ENCODE measurements at regions not wholly inside any gene's neighbourhood (a gene's known extent, or its start where the extent isn't known, plus 50 kb on each side); places are given as distances from the start of the nearest gene placed in this dataset.
"Not testable (repeated sequence)": the region's sequence is repeated elsewhere in the genome, so short reads cannot be mapped to it uniquely, and the experiment has no call there.

- Mint-ChIP-seq H3K9me3 (peaks cover 7 to 22% (median 12%) of the 10 kb centered on the region in 7 donors), H3K27me3 (ENCODE audit: low read depth in 3 of 3) (peaks cover 0 to 1% (median 0%) of the 10 kb centered on the region in 3 donors), H3K27ac (no peak overlapping the region), H3K4me3 (no peak overlapping the region), H3K4me1 (no peaks in the 10 kb centered on the region), H3K36me3 (no peaks in the 10 kb centered on the region)
- peaks cover 11 to 23% of the 10 kb centered on the region in 2 donors for H3K9me3 ChIP-seq (replicated peaks in 1 of 2; ENCODE audit: control insufficient read depth in 1 of 2, insufficient read depth in 1 of 2, low read length in 2 of 2)
- no peak overlapping the region for H3K4me2 ChIP-seq (replicated peaks; ENCODE audit: extremely low read depth, low read length, poor library complexity, severe bottlenecking)
- H4K20me1 ChIP-seq (ENCODE audit: insufficient read depth, low read length), result no peaks in the 10 kb centered on the region
- H3K36me3 ChIP-seq (replicated peaks in 1 of 2; ENCODE audit: control insufficient read depth in 1 of 2, insufficient read depth in 2 of 2, low read length in 2 of 2), result no peaks in the 10 kb centered on the region
- no peaks in the 10 kb centered on the region for H3K27me3 ChIP-seq (ENCODE audit: control insufficient read depth in 2 of 2, insufficient read depth in 2 of 2, low read length in 2 of 2)
- no peak overlapping the region for H3K4me3 ChIP-seq (replicated peaks in 1 of 3; ENCODE audit: low read depth in 2 of 3, low read length in 3 of 3)
- H3K27ac ChIP-seq (ENCODE audit: low read depth in 1 of 2, low read length in 2 of 2), result no peak overlapping the region
- no peak overlapping the region for H2AFZ ChIP-seq (ENCODE audit: insufficient read depth, low read depth, low read length, poor library complexity, severe bottlenecking)
- WGBS (ENCODE audit: insufficient coverage), result 97% methylated on average over 11 of the region's 13 CpGs
- no peak for DNase-seq
- intact Hi-C loops (cut with micrococcal nuclease), result no loop called here
- no peak overlapping the region for H3K9ac ChIP-seq (ENCODE audit: insufficient read depth, low read length, poor library complexity, severe bottlenecking)
- H3K79me2 ChIP-seq (ENCODE audit: insufficient read depth, low read length), result no peaks in the 10 kb centered on the region
- H3K4me1 ChIP-seq (ENCODE audit: control insufficient read depth in 1 of 2, insufficient read depth in 2 of 2, low read length in 2 of 2), result no peaks in the 10 kb centered on the region
- TF ChIP-seq, protein P1, sequence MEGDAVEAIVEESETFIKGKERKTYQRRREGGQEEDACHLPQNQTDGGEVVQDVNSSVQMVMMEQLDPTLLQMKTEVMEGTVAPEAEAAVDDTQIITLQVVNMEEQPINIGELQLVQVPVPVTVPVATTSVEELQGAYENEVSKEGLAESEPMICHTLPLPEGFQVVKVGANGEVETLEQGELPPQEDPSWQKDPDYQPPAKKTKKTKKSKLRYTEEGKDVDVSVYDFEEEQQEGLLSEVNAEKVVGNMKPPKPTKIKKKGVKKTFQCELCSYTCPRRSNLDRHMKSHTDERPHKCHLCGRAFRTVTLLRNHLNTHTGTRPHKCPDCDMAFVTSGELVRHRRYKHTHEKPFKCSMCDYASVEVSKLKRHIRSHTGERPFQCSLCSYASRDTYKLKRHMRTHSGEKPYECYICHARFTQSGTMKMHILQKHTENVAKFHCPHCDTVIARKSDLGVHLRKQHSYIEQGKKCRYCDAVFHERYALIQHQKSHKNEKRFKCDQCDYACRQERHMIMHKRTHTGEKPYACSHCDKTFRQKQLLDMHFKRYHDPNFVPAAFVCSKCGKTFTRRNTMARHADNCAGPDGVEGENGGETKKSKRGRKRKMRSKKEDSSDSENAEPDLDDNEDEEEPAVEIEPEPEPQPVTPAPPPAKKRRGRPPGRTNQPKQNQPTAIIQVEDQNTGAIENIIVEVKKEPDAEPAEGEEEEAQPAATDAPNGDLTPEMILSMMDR (IDR thresholded peaks at IDR 0.05), result no peak
Measured at GRCh38 chr13:82458169-82458568, 1424.1 kb downstream of the SLITRK1 start.

DNA sequence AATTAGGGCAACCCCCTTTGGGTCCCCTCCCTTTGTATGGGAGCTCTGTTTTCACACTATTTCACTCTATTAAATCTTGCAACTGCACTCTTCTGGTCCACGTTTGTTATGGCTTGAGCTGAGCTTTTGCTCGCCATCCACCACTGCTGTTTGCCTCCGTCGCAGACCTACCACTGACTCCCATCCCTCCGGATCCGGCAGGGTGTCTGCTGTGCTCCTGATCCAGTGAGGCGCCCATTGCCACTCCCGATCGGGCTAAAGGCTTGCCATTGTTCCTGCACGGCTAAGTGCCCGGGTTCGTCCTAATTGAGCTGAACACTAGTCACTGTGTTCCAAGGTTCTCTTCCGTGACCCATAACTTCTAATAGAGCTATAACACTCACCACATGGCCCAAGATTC is 1424.7 kb downstream of the SLITRK1 start:
- H3K27ac ChIP-seq (ENCODE audit: low read depth in 1 of 2, low read length in 2 of 2); H3K4me3 Mint-ChIP-seq; H3K27me3 Mint-ChIP-seq (ENCODE audit: low read depth in 3 of 3); H3K27ac Mint-ChIP-seq; DNase-seq; H3K4me2 ChIP-seq (replicated peaks; ENCODE audit: extremely low read depth, low read length, poor library complexity, severe bottlenecking); H2AFZ ChIP-seq (ENCODE audit: insufficient read depth, low read depth, low read length, poor library complexity, severe bottlenecking); H3K4me3 ChIP-seq (replicated peaks in 1 of 3; ENCODE audit: low read depth in 2 of 3, low read length in 3 of 3); H3K27me3 ChIP-seq (ENCODE audit: control insufficient read depth in 2 of 2, insufficient read depth in 2 of 2, low read length in 2 of 2); H3K36me3 ChIP-seq (replicated peaks in 1 of 2; ENCODE audit: control insufficient read depth in 1 of 2, insufficient read depth in 2 of 2, low read length in 2 of 2); H3K36me3 Mint-ChIP-seq; H3K79me2 ChIP-seq (ENCODE audit: insufficient read depth, low read length); H4K20me1 ChIP-seq (ENCODE audit: insufficient read depth, low read length); H3K4me1 Mint-ChIP-seq; H3K4me1 ChIP-seq (ENCODE audit: control insufficient read depth in 1 of 2, insufficient read depth in 2 of 2, low read length in 2 of 2); H3K9ac ChIP-seq (ENCODE audit: insufficient read depth, low read length, poor library complexity, severe bottlenecking); intact Hi-C loops (cut with micrococcal nuclease): not testable (repeated sequence)
- 83% methylated on average over 9 of the region's 13 CpGs for WGBS (ENCODE audit: insufficient coverage)
- H3K9me3 ChIP-seq (replicated peaks in 1 of 2; ENCODE audit: control insufficient read depth in 1 of 2, insufficient read depth in 1 of 2, low read length in 2 of 2), result peaks cover 11 to 23% of the 10 kb centered on the region in 2 donors
- H3K9me3 Mint-ChIP-seq, result peaks cover 7 to 21% (median 12%) of the 10 kb centered on the region in 7 donors

Measured in CD14-positive monocyte (primary cell).